HepG2 (cell line): ENCODE measurements at regions not wholly inside any gene's neighbourhood (a gene's known extent, or its start where the extent isn't known, plus 50 kb on each side); places are given as distances from the start of the nearest gene placed in this dataset.

ENCODE experiments used
- PHF21A ChIP-seq: sonication (generic); formaldehyde crosslinking; IDR thresholded peaks from 2 replicates; pipeline ENCODE4 v1.5.0; 2020; ENCODE audit warnings: mild to moderate bottlenecking, missing genetic modification reagents
- TF ChIP-seq, protein P1 (sequence below): sonication (generic); formaldehyde crosslinking; IDR thresholded peaks from 2 replicates; pipeline ENCODE4 v1.5.1; 2020; ENCODE audit warnings: mild to moderate bottlenecking, missing genetic modification reagents, borderline replicate concordance
- TF ChIP-seq, protein P2 (sequence below): sonication (generic); formaldehyde crosslinking; IDR thresholded peaks from 2 replicates; pipeline ENCODE4 v1.4.0; 2020; ENCODE audit warnings: low read depth, missing genetic modification reagents

GRCh38 chr13:34502011-34502410, 440.1 kb upstream of the NBEA start (continued):
- TF ChIP-seq, protein P1, sequence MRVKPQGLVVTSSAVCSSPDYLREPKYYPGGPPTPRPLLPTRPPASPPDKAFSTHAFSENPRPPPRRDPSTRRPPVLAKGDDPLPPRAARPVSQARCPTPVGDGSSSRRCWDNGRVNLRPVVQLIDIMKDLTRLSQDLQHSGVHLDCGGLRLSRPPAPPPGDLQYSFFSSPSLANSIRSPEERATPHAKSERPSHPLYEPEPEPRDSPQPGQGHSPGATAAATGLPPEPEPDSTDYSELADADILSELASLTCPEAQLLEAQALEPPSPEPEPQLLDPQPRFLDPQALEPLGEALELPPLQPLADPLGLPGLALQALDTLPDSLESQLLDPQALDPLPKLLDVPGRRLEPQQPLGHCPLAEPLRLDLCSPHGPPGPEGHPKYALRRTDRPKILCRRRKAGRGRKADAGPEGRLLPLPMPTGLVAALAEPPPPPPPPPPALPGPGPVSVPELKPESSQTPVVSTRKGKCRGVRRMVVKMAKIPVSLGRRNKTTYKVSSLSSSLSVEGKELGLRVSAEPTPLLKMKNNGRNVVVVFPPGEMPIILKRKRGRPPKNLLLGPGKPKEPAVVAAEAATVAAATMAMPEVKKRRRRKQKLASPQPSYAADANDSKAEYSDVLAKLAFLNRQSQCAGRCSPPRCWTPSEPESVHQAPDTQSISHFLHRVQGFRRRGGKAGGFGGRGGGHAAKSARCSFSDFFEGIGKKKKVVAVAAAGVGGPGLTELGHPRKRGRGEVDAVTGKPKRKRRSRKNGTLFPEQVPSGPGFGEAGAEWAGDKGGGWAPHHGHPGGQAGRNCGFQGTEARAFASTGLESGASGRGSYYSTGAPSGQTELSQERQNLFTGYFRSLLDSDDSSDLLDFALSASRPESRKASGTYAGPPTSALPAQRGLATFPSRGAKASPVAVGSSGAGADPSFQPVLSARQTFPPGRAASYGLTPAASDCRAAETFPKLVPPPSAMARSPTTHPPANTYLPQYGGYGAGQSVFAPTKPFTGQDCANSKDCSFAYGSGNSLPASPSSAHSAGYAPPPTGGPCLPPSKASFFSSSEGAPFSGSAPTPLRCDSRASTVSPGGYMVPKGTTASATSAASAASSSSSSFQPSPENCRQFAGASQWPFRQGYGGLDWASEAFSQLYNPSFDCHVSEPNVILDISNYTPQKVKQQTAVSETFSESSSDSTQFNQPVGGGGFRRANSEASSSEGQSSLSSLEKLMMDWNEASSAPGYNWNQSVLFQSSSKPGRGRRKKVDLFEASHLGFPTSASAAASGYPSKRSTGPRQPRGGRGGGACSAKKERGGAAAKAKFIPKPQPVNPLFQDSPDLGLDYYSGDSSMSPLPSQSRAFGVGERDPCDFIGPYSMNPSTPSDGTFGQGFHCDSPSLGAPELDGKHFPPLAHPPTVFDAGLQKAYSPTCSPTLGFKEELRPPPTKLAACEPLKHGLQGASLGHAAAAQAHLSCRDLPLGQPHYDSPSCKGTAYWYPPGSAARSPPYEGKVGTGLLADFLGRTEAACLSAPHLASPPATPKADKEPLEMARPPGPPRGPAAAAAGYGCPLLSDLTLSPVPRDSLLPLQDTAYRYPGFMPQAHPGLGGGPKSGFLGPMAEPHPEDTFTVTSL (CRISPR knock-in tag), result no peak
- TF ChIP-seq, protein P2, sequence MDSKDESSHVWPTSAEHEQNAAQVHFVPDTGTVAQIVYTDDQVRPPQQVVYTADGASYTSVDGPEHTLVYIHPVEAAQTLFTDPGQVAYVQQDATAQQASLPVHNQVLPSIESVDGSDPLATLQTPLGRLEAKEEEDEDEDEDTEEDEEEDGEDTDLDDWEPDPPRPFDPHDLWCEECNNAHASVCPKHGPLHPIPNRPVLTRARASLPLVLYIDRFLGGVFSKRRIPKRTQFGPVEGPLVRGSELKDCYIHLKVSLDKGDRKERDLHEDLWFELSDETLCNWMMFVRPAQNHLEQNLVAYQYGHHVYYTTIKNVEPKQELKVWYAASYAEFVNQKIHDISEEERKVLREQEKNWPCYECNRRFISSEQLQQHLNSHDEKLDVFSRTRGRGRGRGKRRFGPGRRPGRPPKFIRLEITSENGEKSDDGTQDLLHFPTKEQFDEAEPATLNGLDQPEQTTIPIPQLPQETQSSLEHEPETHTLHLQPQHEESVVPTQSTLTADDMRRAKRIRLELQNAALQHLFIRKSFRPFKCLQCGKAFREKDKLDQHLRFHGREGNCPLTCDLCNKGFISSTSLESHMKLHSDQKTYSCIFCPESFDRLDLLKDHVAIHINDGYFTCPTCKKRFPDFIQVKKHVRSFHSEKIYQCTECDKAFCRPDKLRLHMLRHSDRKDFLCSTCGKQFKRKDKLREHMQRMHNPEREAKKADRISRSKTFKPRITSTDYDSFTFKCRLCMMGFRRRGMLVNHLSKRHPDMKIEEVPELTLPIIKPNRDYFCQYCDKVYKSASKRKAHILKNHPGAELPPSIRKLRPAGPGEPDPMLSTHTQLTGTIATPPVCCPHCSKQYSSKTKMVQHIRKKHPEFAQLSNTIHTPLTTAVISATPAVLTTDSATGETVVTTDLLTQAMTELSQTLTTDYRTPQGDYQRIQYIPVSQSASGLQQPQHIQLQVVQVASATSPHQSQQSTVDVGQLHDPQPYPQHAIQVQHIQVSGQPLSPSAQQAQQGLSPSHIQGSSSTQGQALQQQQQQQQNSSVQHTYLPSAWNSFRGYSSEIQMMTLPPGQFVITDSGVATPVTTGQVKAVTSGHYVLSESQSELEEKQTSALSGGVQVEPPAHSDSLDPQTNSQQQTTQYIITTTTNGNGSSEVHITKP (CRISPR knock-in tag), result no peak
- TF ChIP-seq PHF21A (CRISPR knock-in tag), result no peak
- TF ChIP-seq, all 625 proteins: peak for 0
